ENCODE measurements at regions not wholly inside any gene's neighbourhood (a gene's known extent, or its start where the extent isn't known, plus 50 kb on each side); places are given as distances from the start of the nearest gene placed in this dataset.

- Histone ChIP-seq H3K36me3 (no peaks in the 10 kb centered on the region), H3K4me3 (no peak overlapping the region), H3K9me3 (no peaks in the 10 kb centered on the region), H3K27ac (peak overlapping the region; percentile 31), H3K4me1 (peaks cover 7% of the 10 kb centered on the region), H3K27me3 (ENCODE audit: low read depth) (peaks cover 14% of the 10 kb centered on the region)
- ATAC-seq (peak; percentile 15 to 42), DNase-seq (no peak)
- intact Hi-C loops (cut with DNase I): no loop called here
- TF ChIP-seq, protein P1, sequence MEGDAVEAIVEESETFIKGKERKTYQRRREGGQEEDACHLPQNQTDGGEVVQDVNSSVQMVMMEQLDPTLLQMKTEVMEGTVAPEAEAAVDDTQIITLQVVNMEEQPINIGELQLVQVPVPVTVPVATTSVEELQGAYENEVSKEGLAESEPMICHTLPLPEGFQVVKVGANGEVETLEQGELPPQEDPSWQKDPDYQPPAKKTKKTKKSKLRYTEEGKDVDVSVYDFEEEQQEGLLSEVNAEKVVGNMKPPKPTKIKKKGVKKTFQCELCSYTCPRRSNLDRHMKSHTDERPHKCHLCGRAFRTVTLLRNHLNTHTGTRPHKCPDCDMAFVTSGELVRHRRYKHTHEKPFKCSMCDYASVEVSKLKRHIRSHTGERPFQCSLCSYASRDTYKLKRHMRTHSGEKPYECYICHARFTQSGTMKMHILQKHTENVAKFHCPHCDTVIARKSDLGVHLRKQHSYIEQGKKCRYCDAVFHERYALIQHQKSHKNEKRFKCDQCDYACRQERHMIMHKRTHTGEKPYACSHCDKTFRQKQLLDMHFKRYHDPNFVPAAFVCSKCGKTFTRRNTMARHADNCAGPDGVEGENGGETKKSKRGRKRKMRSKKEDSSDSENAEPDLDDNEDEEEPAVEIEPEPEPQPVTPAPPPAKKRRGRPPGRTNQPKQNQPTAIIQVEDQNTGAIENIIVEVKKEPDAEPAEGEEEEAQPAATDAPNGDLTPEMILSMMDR (IDR thresholded peaks at IDR 0.05): no peak
Measured at GRCh38 chr18:76687304-76687962, 134.9 kb upstream of the ZNF236 start.

DNA sequence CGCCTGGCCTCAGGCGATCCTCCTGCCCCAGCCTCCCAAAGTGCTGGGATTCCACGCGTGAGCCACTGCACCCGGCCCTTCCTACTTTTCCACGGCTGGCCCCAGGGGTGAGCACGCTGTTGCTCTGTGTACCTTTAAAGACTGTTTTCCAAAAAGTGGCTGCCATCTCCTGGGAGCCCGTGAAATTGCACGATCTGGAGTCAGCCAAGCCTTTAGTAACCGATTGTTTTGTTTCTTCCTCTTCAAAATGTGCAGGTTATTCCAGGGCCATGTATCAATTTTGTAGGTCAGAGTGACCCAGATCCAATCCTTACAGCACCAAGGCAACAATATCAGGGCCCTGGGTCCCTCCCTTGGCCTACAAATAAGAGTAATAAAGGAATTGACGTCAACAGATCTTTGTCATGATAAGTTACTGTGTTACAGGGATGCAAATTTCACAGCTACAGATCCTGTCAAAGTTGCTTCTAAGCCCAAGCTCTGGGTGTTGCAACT is 135.6 kb upstream of the ZNF236 start:
- H3K27ac ChIP-seq: peak overlapping the region; percentile 31
- peak; percentile 85 to 89 for ATAC-seq
- intact Hi-C loops (cut with DNase I): no loop called here

GRCh38 chr18:76685860-76686259 is 136.5 kb upstream of the ZNF236 start:
- Histone ChIP-seq H3K36me3 (no peaks in the 10 kb centered on the region), H3K4me3 (no peak overlapping the region), H3K27ac (no peak overlapping the region), H3K27me3 (ENCODE audit: low read depth) (peaks cover 14% of the 10 kb centered on the region), H3K9me3 (no peaks in the 10 kb centered on the region), H3K4me1 (peaks cover 7% of the 10 kb centered on the region)
- DNase-seq (no peak), ATAC-seq (peak in 1 of 2 donors; percentile 15)
- TF ChIP-seq, protein P1 (IDR thresholded peaks at IDR 0.05): no peak
- intact Hi-C loops (cut with DNase I): no loop called here

More for the DNA sequence above, 135.6 kb upstream of the ZNF236 start:
- peaks cover 7% of the 10 kb centered on the region for H3K4me1 ChIP-seq
- no peak overlapping the region for H3K4me3 ChIP-seq
- H3K36me3 ChIP-seq: no peaks in the 10 kb centered on the region
- TF ChIP-seq, protein P1 (IDR thresholded peaks at IDR 0.05): peak; percentile 61
- H3K27me3 ChIP-seq (ENCODE audit: low read depth): peaks cover 14% of the 10 kb centered on the region
- DNase-seq: peak; percentile 67
- no peaks in the 10 kb centered on the region for H3K9me3 ChIP-seq

DNA sequence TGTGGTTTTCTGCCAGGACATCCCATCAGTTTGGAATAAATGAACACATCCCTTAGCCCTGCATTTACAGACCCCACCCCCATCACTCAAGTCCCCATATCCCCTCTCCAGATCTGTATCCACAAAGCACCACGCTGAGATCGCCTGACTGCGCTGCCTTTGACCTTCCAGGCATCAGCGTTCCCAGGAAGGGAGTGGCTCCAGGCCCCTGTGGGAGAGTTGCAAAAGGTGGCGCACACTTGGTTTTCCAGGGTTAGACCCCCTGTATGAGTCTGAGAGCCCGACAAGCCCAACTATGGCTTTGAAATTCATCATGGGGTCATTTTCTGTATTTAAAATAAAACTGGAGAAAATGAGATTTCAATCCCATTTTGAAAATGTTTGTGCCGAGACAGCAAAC is 137.0 kb upstream of the ZNF236 start:
- Histone ChIP-seq H3K4me1 (peaks cover 7% of the 10 kb centered on the region), H3K4me3 (no peak overlapping the region), H3K27me3 (ENCODE audit: low read depth) (peaks cover 10% of the 10 kb centered on the region), H3K36me3 (no peaks in the 10 kb centered on the region), H3K9me3 (no peaks in the 10 kb centered on the region), H3K27ac (no peak overlapping the region)
- TF ChIP-seq, protein P1 (IDR thresholded peaks at IDR 0.05): no peak
- no peak for ATAC-seq
- no peak for DNase-seq
- intact Hi-C loops (cut with DNase I): no loop called here

GRCh38 chr18:76684265-76684664 is 138.1 kb upstream of the ZNF236 start:
- DNase-seq (no peak), ATAC-seq (no peak)
- H3K4me1 ChIP-seq: peaks cover 7% of the 10 kb centered on the region
- no peaks in the 10 kb centered on the region for H3K36me3 ChIP-seq
- H3K9me3 ChIP-seq: no peaks in the 10 kb centered on the region
- no peak overlapping the region for H3K4me3 ChIP-seq
- intact Hi-C loops (cut with DNase I): no loop called here
- TF ChIP-seq, protein P1 (IDR thresholded peaks at IDR 0.05): no peak
- peaks cover 7% of the 10 kb centered on the region for H3K27me3 ChIP-seq (ENCODE audit: low read depth)
- no peak overlapping the region for H3K27ac ChIP-seq
